LoVo (cell line): ENCODE measurements at regions not wholly inside any gene's neighbourhood (a gene's known extent, or its start where the extent isn't known, plus 50 kb on each side); places are given as distances from the start of the nearest gene placed in this dataset.
"Not testable (repeated sequence)": the region's sequence is repeated elsewhere in the genome, so short reads cannot be mapped to it uniquely, and the experiment has no call there.

Source experiments
- DNase-seq: peaks from one replicate; pipeline ENCODE4 v3.0.0-alpha.2; 2016; ENCODE audit warnings: low spot score

DNA sequence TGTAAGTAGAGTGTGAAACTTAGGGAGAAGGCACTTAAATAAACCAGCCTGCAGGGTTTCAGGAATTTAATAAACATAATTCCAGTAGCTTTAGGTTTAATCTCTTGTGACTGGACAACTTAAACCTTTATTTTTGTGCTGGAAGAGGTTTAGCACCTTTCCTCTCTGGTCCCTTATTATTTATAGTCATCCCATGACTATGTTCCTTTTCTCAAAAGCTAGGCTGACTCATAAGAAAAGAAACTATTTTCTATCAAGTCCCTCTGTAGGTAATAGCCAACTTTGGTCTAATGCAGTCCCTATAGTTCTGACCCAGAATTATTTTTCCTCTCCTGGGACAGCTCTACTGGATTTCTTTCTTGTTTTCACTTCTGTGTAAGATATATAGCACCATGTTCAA, 588.9 kb downstream of the NR2F1-AS1 start:
- no peak for DNase-seq

DNA sequence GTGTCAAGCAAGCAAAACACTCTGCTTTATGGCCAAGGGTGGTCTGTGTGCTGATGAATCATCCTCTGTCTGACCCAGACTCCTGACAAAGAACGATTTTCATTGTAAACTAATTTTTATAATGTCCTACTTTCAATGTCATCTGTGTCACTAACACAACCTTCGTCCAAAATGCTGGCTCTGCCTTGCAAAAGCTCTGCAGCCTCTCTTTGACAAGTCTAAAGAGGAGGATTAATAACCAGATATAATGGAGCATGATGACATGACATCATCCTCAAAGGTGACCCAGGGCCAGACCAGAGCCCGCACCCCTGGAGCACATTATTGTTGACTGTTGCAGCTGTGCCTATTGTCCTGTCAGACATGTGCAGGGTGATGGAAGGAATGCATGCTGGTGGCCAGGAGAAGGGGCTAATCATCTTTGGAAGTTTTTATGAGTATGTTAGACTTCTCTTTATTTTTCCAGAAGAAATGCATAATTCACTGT, 589.4 kb downstream of the NR2F1-AS1 start:
- DNase-seq = no peak

DNA sequence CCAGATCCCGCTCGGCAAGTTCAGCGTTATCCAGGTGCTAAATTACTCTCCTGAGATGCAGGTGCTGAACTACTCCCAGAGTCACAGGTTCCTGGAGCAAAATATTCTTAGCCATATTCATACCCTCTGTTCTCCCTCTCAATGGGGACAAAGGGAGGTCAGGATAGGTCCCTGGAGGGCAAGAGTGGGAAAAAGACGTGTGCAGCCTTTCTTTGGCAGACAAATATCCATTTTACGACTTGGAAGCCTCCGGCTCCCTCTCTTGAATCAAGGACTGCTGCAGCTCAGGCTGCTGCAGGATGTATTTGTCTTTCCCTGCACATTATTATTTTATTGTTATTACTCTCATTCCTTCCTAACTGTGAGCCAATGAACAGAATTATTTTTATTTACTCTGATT, 590.2 kb downstream of the NR2F1-AS1 start:
- DNase-seq = no peak

DNA sequence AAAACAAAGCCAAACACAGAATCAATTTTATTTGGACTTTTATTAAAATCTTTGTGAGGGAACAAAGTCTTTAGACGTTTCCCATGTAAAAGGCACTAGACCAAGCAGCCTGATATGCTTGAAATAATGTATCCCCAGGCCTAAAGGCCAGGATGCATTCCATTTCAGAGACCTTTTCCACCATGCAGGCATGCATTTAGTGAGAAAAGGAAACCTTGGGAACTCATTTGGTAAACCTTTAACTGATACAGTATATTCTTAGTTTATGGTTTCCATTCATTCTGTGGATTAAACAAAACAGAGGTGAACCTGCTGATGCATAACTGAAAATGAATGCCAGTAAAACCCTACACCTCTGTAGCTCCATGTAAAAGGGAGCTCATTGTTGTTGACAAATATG, 600.0 kb downstream of the NR2F1-AS1 start:
- DNase-seq = no peak

DNA sequence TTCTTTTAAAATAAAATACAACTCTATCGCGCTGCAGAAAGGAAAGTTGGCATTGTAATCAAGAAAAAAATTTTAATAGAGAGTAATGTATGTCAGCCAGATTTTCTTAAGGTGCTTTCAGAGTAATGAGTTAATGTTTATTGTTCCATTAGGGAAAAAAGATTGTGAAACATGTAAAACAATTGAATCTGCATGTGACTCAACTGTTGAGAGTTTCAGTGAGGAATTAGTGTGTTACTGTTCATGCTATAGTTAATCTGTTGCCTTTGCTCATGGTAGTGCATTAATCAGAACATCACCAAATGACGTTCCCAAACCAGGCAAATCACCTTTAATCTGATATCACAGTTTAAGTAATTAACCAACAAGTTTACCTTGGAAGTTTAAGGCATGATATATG, 600.5 kb downstream of the NR2F1-AS1 start:
- DNase-seq = no peak

DNA sequence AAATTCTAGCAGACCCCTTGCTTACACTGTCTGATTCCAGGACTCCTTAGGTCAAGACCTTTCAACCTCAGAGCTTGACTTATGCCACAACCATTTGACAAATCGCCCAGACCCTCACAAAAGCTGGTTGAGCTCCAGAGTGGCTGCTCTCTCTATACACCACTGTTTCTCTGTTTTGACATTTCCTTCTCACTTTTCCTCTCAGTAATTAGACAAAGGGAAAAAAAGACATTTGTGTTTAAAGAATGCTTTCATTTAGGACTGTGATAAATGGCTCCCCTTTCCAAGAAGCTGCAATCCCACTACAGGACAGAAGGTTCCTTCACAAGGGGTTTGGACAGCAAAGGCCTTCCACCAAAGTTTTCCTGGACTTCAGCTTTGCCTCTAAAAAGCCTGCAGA, 601.3 kb downstream of the NR2F1-AS1 start:
- DNase-seq = no peak

DNA sequence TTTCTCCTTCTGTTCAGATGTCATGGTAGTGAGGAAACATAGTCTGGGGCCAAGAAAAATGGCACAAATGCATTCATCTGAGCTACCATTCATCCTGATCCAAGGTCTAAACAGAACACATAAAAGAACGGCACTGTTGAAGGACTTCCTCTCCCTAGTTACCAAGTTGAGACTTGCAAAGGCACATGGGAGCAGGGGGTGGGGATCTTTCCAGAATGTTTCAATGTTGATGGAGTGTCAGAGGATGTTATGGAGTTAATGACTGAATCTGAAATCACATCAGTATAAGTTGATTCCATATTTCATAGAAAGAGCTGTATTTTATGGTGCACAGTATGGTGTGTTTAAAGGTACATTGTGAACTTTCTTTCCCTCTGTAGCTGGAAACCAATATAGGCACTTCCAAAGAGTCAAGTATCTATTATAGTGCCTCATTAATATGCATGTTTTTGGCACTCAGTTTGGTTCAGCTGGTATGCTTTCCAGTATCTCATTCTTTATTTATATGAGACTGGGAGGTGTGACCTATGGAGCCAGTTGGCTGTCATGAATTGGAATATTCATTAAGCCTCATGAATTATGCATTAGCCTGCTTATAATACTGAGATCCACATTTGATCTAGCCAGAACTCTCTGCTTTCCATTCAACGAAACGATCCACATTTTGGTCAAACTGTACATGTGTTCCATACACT, 603.0 kb downstream of the NR2F1-AS1 start:
- no peak for DNase-seq

DNA sequence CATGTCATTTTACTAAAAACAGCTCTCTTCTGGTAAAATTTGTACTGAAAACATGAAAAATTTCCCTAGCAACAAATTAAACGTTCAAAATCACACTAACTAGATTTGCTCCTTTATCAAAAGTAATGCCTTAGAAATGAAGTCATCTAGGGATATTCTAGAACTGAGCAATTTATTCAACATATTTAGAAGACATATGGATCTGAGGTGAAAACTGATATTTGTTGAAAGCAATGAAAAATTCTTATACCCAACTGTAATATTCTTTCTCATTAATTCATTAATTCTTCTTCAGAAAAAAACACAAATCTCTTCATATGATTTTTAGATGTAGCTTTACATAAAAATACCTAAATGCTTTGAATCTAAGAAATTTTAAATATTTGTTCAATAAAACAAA, 604.9 kb downstream of the NR2F1-AS1 start:
- DNase-seq = no peak

DNA sequence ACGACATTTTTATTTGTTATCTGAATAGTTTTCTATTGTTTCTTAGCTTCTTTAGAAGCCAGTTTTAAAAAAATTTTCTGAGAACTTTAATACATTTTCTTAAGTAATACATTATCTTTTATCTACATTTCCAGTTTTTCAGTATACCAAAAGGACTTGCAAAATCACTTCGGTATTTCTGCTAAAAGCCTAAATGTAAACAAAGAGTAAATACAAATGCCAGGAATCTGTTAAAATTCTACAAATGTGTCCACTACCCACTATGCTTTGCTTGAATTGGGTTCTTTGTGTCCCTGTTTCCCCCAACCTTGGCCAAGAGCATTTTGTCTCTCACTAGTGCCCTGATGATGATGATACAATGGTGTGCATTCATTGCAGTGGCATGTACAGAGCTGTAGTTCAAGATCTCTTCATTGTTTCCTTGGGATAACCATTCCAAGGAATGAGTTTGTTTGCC, 611.2 kb downstream of the NR2F1-AS1 start:
- DNase-seq = no peak

DNA sequence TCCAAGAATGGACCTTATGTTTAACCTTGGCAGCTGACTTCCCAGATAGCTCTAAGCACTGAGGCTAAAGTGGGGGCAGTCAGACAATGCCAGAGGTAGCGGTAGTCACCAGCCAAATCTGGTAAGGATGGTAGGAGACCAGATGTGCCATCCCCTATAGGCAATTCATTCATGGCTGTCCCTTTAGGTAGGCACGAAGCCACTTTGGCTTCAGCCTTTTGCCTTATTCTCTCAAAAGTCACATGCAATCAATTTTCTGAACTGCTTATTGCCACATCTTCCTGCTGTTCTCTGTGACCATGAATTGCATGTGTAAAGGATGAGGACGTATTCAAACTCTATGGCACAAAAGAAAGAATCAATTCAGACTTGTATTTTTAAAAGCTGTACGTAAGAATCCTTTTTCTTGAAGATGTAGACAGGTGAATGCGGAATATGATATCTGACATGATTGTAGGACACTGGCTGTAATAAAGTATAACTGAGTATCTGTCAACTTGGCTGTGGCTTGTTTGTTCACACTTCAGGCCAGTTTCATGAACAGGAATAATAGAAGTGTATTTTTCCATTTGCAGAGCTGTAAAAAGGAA, 611.7 kb downstream of the NR2F1-AS1 start:
- DNase-seq = no peak

DNA sequence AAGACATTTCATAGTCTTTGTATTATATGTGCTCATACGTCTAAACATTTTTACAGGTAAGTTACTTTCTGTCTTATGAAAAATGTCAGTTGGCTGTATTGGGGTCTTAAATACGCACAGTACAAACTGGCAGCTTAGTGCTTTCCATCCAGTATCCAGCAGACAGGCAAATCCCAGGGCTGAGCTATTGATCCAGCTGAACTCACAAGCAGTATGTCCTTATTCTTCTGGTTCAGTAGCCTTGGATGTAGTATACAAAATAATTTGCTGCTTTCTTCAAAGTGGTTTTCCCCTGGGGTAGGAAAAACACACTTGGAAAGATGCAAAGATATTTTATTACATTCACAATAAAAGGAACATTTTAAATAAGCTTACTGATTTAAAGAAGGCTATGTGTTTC, 617.2 kb downstream of the NR2F1-AS1 start:
- DNase-seq = no peak

DNA sequence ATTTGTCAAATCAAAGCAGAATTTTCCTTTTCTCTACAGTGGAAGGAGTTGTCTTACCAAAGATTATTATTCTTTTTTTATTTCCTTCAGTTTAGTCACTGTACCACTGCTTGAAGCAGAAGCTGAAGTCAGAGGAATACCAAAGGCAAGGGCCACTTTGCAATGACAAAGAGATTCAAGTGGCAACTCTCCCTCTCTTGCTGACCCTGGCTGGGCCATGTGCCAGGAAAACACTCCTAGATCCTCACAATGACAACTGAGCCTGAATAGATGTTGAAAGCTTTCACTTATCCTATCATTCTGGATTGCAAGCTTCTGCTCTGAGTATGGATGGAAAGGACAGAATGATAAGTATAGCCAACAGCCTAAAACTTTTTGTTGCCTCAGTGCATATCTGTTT, 618.3 kb downstream of the NR2F1-AS1 start:
- no peak for DNase-seq

DNA sequence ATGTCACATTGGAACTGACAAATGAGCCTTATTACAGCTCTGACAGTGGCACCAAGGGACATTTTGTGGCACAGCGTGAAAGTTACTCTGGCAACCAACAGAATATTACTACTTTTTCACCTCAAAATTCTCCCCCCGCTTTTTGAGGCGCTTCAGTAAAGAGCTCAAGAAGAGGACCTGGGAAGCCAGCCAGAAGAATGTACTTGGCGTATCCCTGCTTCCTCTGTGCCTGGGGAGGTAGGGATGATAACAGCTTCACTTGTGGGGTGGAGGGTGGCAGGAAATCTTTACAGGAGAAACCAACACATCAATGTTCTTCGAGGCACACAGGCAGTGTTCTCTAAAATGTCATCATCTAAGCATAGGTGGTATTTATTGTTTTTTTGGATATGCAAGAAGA, 624.1 kb downstream of the NR2F1-AS1 start:
- no peak for DNase-seq

DNA sequence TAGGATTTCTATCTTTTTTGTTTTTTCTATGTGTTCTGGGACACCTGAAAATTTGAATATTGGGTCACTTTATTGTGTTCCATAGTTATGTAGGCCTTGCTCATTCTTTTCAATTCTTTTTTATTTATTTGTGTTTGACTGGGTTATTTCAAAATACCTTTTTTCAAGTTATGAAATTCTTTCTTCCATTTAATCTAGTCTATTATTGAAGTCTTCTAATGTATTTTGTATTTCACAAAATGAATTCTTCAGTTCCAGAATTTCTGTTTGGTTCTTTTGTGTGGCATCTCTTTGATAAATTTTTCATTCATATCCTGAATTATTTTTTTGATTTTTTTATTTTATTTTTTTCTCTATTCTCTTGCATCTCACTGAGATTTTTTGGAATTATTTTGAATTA, 628.8 kb downstream of the NR2F1-AS1 start:
- no peak for DNase-seq

DNA sequence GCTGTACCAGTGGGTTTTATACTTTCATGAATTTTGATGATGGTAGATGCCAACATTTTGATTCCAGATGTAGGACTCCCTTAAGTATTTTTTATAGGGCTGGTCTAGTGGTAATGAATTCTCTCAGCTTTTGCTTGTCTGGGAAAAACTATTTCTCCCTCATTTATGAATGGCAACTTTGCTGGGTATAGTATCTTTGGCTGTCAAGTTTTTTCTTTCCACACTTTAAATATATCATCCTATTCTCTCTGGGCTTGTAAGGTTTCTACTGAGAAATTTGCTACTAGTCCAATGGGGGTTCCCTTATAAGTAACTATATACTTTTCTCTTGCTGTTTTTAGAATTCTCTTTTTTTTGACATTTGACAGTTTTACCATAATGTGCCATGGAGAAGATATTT, 629.3 kb downstream of the NR2F1-AS1 start:
- DNase-seq = no peak

DNA sequence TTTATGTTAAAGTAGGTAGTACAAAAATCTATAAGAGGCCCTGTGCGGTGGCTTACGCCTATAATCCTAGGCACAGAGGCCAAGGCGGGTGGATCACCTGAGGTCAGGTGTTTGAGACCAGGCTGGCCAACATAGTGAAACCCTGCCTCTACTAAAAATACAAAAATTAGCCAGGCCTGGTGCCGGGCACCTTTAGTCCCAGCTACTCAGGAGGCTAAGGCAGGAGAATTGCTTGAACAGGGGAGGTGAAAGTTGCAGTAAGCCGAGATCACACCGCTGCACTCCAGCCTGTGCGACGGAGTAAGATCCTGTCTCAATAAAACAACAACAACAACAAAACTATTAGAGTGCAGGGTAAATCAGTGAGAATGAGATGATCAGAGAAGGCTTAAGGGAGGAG, 634.5 kb downstream of the NR2F1-AS1 start:
- DNase-seq = no peak

DNA sequence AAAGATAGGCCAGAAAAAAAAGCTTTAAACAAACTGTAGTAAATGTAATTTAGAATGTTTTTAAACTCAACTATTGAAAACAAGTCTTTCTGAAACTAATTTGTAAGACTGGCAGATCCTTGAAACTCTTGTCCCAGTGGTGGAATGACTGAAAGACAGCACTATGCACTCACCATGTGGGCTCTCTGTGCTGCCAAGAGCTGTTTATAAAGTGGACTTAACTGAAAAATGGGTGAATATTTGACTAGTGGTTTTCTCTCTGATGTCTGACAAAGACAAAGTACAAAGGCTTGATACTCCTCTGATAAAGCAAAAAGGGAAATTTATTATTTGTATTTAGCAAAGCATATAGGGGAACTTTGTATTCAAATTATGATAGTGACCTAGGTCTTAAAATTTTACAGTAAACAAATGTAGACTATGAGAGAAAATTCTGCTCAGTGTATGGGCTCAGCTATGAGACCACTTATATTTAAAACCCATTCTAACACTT, 635.4 kb downstream of the NR2F1-AS1 start:
- peak; percentile 42 for DNase-seq

DNA sequence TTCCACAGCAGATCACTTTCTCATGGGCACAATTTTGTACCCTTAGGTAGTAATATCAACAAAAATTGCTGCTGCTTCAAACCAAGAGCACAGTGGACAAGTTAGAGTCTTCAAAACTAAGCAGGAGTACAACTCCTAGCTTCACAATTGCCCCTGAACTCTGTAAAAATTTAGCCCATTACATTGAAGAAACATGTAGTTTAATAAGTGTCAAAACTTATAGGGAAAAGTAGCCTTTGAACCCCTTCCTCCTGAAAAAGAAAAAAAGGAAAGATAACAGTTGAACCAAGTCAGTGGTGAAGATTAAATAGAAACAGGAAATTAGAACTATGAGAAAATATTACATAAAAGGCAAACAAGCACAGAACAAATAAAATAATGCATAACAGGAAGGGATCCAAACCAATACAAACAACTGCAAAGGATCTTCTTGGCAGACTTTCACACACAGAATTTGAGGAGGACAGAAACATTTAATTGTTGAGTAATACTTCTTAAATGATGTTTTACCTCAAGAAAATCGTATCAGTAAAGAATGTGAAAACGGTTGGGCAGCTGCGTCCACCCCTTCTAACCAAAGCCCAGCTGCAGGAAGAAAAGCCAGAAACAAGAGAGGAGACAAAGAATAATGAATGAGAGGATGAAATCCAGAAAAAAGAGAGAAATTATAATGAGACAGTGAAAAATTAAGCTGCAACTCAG, 636.0 kb downstream of the NR2F1-AS1 start:
- peak; percentile 31 for DNase-seq

DNA sequence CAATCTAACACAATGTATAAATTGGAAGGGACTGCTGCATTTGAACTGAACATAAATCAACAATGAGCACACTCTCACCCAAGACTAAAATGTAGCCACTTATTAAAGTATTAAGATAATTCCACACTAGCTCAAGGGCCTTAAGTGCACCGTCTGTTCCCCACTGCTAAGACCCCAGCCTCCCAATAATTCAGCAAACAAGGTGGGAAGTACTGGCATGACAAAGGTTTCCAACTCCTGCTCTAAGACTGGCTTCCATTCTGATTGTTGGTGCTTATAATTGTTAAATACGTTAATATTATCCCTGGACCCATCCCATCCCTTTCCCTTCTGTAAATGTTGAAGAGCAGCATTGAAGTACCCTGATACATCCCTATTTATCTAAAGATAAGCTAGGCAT, 636.7 kb downstream of the NR2F1-AS1 start:
- DNase-seq = no peak

DNA sequence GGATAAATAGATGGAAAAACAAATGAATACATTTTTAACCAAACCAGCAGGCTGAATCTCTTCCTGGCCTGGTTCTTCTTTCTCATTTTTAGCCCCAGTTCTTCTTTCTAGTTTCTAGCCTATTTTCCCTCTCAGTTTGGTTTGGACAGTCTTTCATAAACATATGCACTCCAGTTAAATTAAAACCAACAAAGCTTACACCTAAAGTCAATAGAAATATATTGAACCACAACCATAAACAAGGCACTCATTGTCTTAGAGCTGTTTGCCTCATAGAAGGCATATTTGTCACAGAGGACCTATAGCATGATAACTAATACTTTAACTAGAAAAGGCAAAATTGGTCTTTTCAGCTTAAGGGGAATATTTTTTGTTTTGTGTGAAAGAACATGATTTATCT, 638.3 kb downstream of the NR2F1-AS1 start:
- peak; percentile 16 for DNase-seq

DNA sequence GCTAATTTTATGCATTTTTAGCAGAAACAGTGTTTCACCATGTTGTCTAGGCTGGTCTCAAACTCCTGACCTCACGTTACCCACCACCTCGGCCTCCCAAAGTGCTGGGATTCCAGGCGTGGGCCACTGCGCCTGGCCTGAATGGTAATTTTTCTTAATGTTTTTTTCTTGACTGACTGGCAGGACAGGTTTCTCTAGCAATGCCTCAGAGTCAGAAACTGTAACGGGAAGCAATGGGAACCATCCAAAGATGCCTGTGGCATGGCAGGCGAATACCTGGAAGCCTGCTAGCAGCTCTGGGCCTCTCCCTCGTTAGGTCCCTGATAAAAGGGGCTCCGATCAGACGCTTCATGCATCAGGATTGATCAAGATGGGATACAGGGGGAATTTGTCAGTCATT, 639.2 kb downstream of the NR2F1-AS1 start:
- DNase-seq = no peak

DNA sequence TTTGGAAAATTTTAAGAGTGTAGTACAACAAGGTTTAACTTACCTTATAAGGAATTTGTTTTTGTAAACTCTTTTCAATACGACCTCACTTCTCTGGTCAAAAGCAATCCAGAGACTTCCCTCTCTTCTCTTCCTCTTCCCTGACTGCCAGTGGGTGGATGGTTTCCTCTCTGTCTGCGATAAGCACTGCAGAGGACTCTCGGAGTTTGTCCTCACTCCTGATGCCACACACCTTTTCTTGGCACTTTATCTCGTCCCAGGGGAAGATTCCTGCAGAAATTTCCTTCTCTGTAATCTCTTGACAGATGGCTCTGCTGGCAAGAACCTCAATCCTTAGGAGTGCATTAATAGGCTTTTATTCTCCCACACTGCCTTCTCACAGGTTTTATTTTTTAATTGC, 641.6 kb downstream of the NR2F1-AS1 start:
- no peak for DNase-seq

DNA sequence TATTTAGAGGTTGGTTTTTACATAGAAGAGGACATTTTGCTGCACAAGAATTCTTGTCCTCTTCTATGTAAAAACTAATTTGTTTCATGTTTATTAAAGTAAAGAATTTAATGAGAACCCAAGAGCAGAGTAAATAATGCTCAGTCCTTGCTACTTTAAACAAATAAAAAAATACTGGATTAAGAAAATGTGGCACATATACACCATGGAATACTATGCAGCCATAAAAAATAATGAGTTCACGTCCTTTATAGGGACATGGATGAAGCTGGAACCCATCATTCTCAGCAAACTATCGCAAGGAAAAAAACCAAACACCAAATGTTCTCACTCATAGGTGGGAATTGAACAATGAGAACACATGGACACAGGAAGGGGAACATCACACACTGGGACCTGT, 643.6 kb downstream of the NR2F1-AS1 start:
- DNase-seq = not testable (repeated sequence)
